MM.1S (cell line): ENCODE measurements at regions not wholly inside any gene's neighbourhood (a gene's known extent, or its start where the extent isn't known, plus 50 kb on each side); places are given as distances from the start of the nearest gene placed in this dataset.
"Not testable (repeated sequence)": the region's sequence is repeated elsewhere in the genome, so short reads cannot be mapped to it uniquely, and the experiment has no call there.

Experiments used
- EZH2 ChIP-seq: fragments of 300-600 bp; sonication (generic); optimal IDR thresholded peaks from 2 replicates; pipeline ENCODE3; 2017; ENCODE audit warnings: low read depth, mild to moderate bottlenecking, antibody characterized with exemption, low read length, mixed read lengths
- EZH2phosphoT487 ChIP-seq: fragments of 300-600 bp; sonication (generic); IDR thresholded peaks from 2 replicates; pipeline ENCODE4 v1.6.1; 2018; ENCODE audit warnings: antibody characterized with exemption, low read length
- TF ChIP-seq, protein P1 (sequence below): fragments of 300-600 bp; sonication (generic); IDR thresholded peaks from 2 replicates; pipeline ENCODE4 v1.5.1; 2016; ENCODE audit warnings: antibody characterized with exemption, low read length, mixed read lengths

DNA sequence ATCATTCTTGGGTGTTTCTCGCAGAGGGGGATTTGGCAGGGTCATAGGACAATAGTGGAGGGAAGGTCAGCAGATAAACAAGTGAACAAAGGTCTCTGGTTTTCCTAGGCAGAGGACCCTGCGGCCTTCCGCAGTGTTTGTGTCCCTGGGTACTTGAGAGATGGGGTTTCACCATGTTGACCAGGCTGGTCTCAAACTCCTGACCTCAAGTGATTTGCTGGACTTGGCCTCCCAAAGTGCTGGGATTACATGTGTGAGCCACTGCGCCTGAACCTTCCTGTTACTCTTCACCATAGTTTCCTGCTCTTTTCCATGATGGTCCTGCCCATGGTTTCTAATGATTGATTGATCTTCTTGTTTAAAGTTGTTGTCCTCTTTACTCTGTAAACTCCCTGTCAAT is 207.9 kb downstream of the BCAS1 start:
- TF ChIP-seq, protein P1, sequence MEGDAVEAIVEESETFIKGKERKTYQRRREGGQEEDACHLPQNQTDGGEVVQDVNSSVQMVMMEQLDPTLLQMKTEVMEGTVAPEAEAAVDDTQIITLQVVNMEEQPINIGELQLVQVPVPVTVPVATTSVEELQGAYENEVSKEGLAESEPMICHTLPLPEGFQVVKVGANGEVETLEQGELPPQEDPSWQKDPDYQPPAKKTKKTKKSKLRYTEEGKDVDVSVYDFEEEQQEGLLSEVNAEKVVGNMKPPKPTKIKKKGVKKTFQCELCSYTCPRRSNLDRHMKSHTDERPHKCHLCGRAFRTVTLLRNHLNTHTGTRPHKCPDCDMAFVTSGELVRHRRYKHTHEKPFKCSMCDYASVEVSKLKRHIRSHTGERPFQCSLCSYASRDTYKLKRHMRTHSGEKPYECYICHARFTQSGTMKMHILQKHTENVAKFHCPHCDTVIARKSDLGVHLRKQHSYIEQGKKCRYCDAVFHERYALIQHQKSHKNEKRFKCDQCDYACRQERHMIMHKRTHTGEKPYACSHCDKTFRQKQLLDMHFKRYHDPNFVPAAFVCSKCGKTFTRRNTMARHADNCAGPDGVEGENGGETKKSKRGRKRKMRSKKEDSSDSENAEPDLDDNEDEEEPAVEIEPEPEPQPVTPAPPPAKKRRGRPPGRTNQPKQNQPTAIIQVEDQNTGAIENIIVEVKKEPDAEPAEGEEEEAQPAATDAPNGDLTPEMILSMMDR = not testable (repeated sequence)
- not testable (repeated sequence) for TF ChIP-seq EZH2, EZH2phosphoT487
